CD8-positive, alpha-beta memory T cell (primary cell): ENCODE measurements at regions not wholly inside any gene's neighbourhood (a gene's known extent, or its start where the extent isn't known, plus 50 kb on each side); places are given as distances from the start of the nearest gene placed in this dataset.
A peak's percentile ranks its signal among the peaks of the same experiment; 100 is the strongest.

Experiments
- CTCF ChIA-PET: fragments of 350-600 bp; sonication (Branson Sonifier 250); formaldehyde crosslinking; loops from one replicate; lab custom pipeline; 2021; ENCODE audit warnings: antibody characterized with exemption; lab: Charles Lee
- POLR2A ChIA-PET: fragments of 350-600 bp; sonication (Branson Sonifier 250); formaldehyde crosslinking; loops from one replicate; lab custom pipeline; 2021; ENCODE audit warnings: antibody characterized with exemption; lab: Charles Lee
- DNase-seq, 5 donors: peaks; one replicate each; pipeline versions ENCODE4 v3.0.0 to v3.0.0-alpha.2; 2020 to 2022; ENCODE audit warnings: mixed read lengths in 1 of 5
- H3K27ac ChIP-seq: one replicate; pipeline ENCODE4 v1.7.0; 2013; ENCODE audit warnings: low read depth, mild to moderate bottlenecking, low read length, moderate library complexity
- H3K27me3 ChIP-seq: 2 replicates; pipeline ENCODE4 v1.7.0; 2013; ENCODE audit warnings: low read length, mild to moderate bottlenecking; ENCODE audit not compliant: insufficient read depth, poor library complexity, severe bottlenecking
- H3K36me3 ChIP-seq: 2 replicates; pipeline ENCODE4 v1.7.0; 2013; ENCODE audit warnings: mild to moderate bottlenecking, low read length, moderate library complexity; ENCODE audit not compliant: insufficient read depth
- H3K4me1 ChIP-seq: 2 replicates; pipeline ENCODE4 v1.7.0; 2013; ENCODE audit warnings: mild to moderate bottlenecking, low read length, moderate library complexity; ENCODE audit not compliant: insufficient read depth
- H3K4me3 ChIP-seq: 2 replicates; pipeline ENCODE4 v1.7.0; 2013; ENCODE audit warnings: mild to moderate bottlenecking, low read length
- H3K9me3 ChIP-seq: 2 replicates; pipeline ENCODE4 v1.7.0; 2013; ENCODE audit warnings: mild to moderate bottlenecking, low read length
- H3K27ac Mint-ChIP-seq, 8 donors: one replicate each; pipeline ENCODE4 v1.8.0; 2020 to 2021; ENCODE audit warnings: mixed read lengths in 8 of 8, mild to moderate bottlenecking in 6 of 8, inconsistent platforms in 3 of 8, moderate library complexity in 3 of 8
- H3K27me3 Mint-ChIP-seq, 2 donors: one replicate each; pipeline ENCODE4 v1.8.0; 2020 to 2021; ENCODE audit warnings: mixed read lengths in 2 of 2, mild to moderate bottlenecking in 1 of 2, moderate library complexity in 1 of 2
- H3K36me3 Mint-ChIP-seq, 3 donors: one replicate each; pipeline ENCODE4 v1.8.0; 2020 to 2021; ENCODE audit warnings: mixed read lengths in 3 of 3, inconsistent platforms in 1 of 3, mild to moderate bottlenecking in 1 of 3
- H3K4me1 Mint-ChIP-seq, 3 donors: one replicate each; pipeline ENCODE4 v1.8.0; 2020 to 2021; ENCODE audit warnings: mixed read lengths in 3 of 3, inconsistent platforms in 1 of 3, mild to moderate bottlenecking in 1 of 3
- H3K4me3 Mint-ChIP-seq, 7 donors: one replicate each; pipeline ENCODE4 v1.8.0; 2020 to 2021; ENCODE audit warnings: mixed read lengths in 7 of 7, mild to moderate bottlenecking in 6 of 7, moderate library complexity in 4 of 7, inconsistent platforms in 2 of 7
- H3K9me3 Mint-ChIP-seq, 5 donors: one replicate each; pipeline ENCODE4 v1.8.0; 2020 to 2022; ENCODE audit warnings: mixed read lengths in 5 of 5, mild to moderate bottlenecking in 3 of 5, moderate library complexity in 2 of 5, inconsistent platforms in 1 of 5

- CTCF ChIA-PET, result interaction anchor here (0.7 kb wide), 1 partner anchor 142 kb away, joined by 3 read pairs; no protein-coding TSS in a partner anchor
- H3K27me3 Mint-ChIP-seq, result peaks cover 9 to 39% of the 10 kb centered on the region in 2 donors
Observed at GRCh38 chr4:159043861-159044260, 59.0 kb upstream of the RAPGEF2 start.

GRCh38 chr4:159045321-159045720 lies 57.6 kb upstream of the RAPGEF2 start:
- no peaks in the 10 kb centered on the region for H3K9me3 ChIP-seq
- no peaks in the 10 kb centered on the region for H3K36me3 ChIP-seq
- no peak for DNase-seq
- no peaks in the 10 kb centered on the region for H3K9me3 Mint-ChIP-seq
- no peak overlapping the region for H3K27ac ChIP-seq
- no peaks in the 10 kb centered on the region for H3K4me1 ChIP-seq
- H3K4me3 ChIP-seq, result no peak overlapping the region
- H3K36me3 Mint-ChIP-seq, result no peaks in the 10 kb centered on the region
- H3K27ac Mint-ChIP-seq, result no peak overlapping the region
- H3K4me1 Mint-ChIP-seq, result peaks cover 0 to 4% (median 0%) of the 10 kb centered on the region in 3 donors
- ChIA-PET CTCF (interaction anchor here (1.4 kb wide), 1 partner anchor 11 kb away, joined by 3 read pairs; no protein-coding TSS in a partner anchor), POLR2A (no interaction called here)
- no peak overlapping the region for H3K4me3 Mint-ChIP-seq
- H3K27me3 ChIP-seq, result peaks cover 5% of the 10 kb centered on the region
- H3K27me3 Mint-ChIP-seq, result peaks cover 9 to 39% of the 10 kb centered on the region in 2 donors

More at GRCh38 chr4:159043861-159044260, 59.0 kb upstream of the RAPGEF2 start:
- Mint-ChIP-seq H3K9me3 (no peaks in the 10 kb centered on the region), H3K4me3 (no peak overlapping the region), H3K27ac (no peak overlapping the region), H3K4me1 (peaks cover 0 to 4% (median 0%) of the 10 kb centered on the region in 3 donors), H3K36me3 (no peaks in the 10 kb centered on the region)
- POLR2A ChIA-PET, result no interaction called here
- Histone ChIP-seq H3K9me3 (no peaks in the 10 kb centered on the region), H3K4me1 (no peaks in the 10 kb centered on the region), H3K27ac (no peak overlapping the region), H3K4me3 (no peak overlapping the region), H3K36me3 (no peaks in the 10 kb centered on the region), H3K27me3 (peaks cover 5% of the 10 kb centered on the region)
- no peak for DNase-seq

- ChIA-PET POLR2A (no interaction called here), CTCF (interaction anchor here (1.4 kb wide), 1 partner anchor 9 kb away, joined by 3 read pairs; no protein-coding TSS in a partner anchor)
- no peaks in the 10 kb centered on the region for H3K36me3 ChIP-seq
- no peaks in the 10 kb centered on the region for H3K4me1 ChIP-seq
- DNase-seq, result no peak
- no peak overlapping the region for H3K27ac Mint-ChIP-seq
- H3K4me1 Mint-ChIP-seq, result peaks cover 0 to 9% (median 7%) of the 10 kb centered on the region in 3 donors
- no peaks in the 10 kb centered on the region for H3K27me3 ChIP-seq
- H3K36me3 Mint-ChIP-seq, result no peaks in the 10 kb centered on the region
- no peak overlapping the region for H3K4me3 Mint-ChIP-seq
- no peak overlapping the region for H3K4me3 ChIP-seq
- H3K9me3 Mint-ChIP-seq, result no peaks in the 10 kb centered on the region
- no peak overlapping the region for H3K27ac ChIP-seq
- no peaks in the 10 kb centered on the region for H3K9me3 ChIP-seq
- H3K27me3 Mint-ChIP-seq, result peaks cover 9 to 28% of the 10 kb centered on the region in 2 donors
Observed at GRCh38 chr4:159046683-159047082, 56.2 kb upstream of the RAPGEF2 start.

GRCh38 chr4:159047478-159048165 lies 55.3 kb upstream of the RAPGEF2 start:
- Histone ChIP-seq H3K27ac (no peak overlapping the region), H3K36me3 (no peaks in the 10 kb centered on the region), H3K4me3 (no peak overlapping the region), H3K9me3 (no peaks in the 10 kb centered on the region), H3K27me3 (no peaks in the 10 kb centered on the region), H3K4me1 (no peaks in the 10 kb centered on the region)
- Mint-ChIP-seq H3K4me1 (peaks cover 2 to 12% (median 9%) of the 10 kb centered on the region in 3 donors), H3K36me3 (no peaks in the 10 kb centered on the region), H3K9me3 (no peaks in the 10 kb centered on the region), H3K27ac (peak overlapping the region in 1 of 8 donors; percentile 22), H3K4me3 (no peak overlapping the region), H3K27me3 (peaks cover 8 to 20% of the 10 kb centered on the region in 2 donors)
- ChIA-PET CTCF (no interaction called here), POLR2A (no interaction called here)
- DNase-seq, result no peak

GRCh38 chr4:159048166-159048886 lies 54.6 kb upstream of the RAPGEF2 start:
- H3K4me1 ChIP-seq, result no peaks in the 10 kb centered on the region
- no peak overlapping the region for H3K27ac ChIP-seq
- H3K36me3 ChIP-seq, result no peaks in the 10 kb centered on the region
- Mint-ChIP-seq H3K27me3 (peaks cover 10 to 18% of the 10 kb centered on the region in 2 donors), H3K27ac (no peak overlapping the region), H3K9me3 (no peaks in the 10 kb centered on the region), H3K36me3 (no peaks in the 10 kb centered on the region), H3K4me1 (peaks cover 2 to 12% (median 9%) of the 10 kb centered on the region in 3 donors), H3K4me3 (no peak overlapping the region)
- no peaks in the 10 kb centered on the region for H3K9me3 ChIP-seq
- ChIA-PET POLR2A (no interaction called here), CTCF (no interaction called here)
- no peak for DNase-seq
- no peaks in the 10 kb centered on the region for H3K27me3 ChIP-seq
- no peak overlapping the region for H3K4me3 ChIP-seq

GRCh38 chr4:159049780-159050375 lies 53.0 kb upstream of the RAPGEF2 start:
- H3K27me3 Mint-ChIP-seq, result peaks cover 7 to 25% of the 10 kb centered on the region in 2 donors
- H3K27ac ChIP-seq, result no peak overlapping the region
- no peak for DNase-seq
- H3K36me3 ChIP-seq, result no peaks in the 10 kb centered on the region
- H3K9me3 Mint-ChIP-seq, result no peaks in the 10 kb centered on the region
- no peak overlapping the region for H3K4me3 ChIP-seq
- H3K9me3 ChIP-seq, result no peaks in the 10 kb centered on the region
- CTCF ChIA-PET, result interaction anchor here (1.0 kb wide), 1 partner anchor 63 kb away, joined by 3 read pairs; no protein-coding TSS in a partner anchor
- H3K36me3 Mint-ChIP-seq, result no peaks in the 10 kb centered on the region
- H3K27ac Mint-ChIP-seq, result no peak overlapping the region
- peaks cover 2 to 12% (median 9%) of the 10 kb centered on the region in 3 donors for H3K4me1 Mint-ChIP-seq
- no peak overlapping the region for H3K4me3 Mint-ChIP-seq
- no peaks in the 10 kb centered on the region for H3K27me3 ChIP-seq
- POLR2A ChIA-PET, result no interaction called here
- no peaks in the 10 kb centered on the region for H3K4me1 ChIP-seq

- Histone ChIP-seq H3K27ac (no peak overlapping the region), H3K27me3 (no peaks in the 10 kb centered on the region), H3K4me1 (no peaks in the 10 kb centered on the region), H3K9me3 (no peaks in the 10 kb centered on the region), H3K36me3 (no peaks in the 10 kb centered on the region), H3K4me3 (no peak overlapping the region)
- peak overlapping the region in 2 of 7 donors; percentile 2 to 18 for H3K4me3 Mint-ChIP-seq
- CTCF ChIA-PET, result no interaction called here
- H3K4me1 Mint-ChIP-seq, result peaks cover 2 to 12% (median 9%) of the 10 kb centered on the region in 3 donors
- H3K27me3 Mint-ChIP-seq, result peaks cover 7 to 20% of the 10 kb centered on the region in 2 donors
- H3K9me3 Mint-ChIP-seq, result no peaks in the 10 kb centered on the region
- no peaks in the 10 kb centered on the region for H3K36me3 Mint-ChIP-seq
- no peak for DNase-seq
- no peak overlapping the region for H3K27ac Mint-ChIP-seq
- POLR2A ChIA-PET, result no interaction called here
Observed at GRCh38 chr4:159051245-159052071, 51.4 kb upstream of the RAPGEF2 start.
